GM18907 (cell line): ENCODE measurements at regions not wholly inside any gene's neighbourhood (a gene's known extent, or its start where the extent isn't known, plus 50 kb on each side); places are given as distances from the start of the nearest gene placed in this dataset.
A peak's percentile ranks its signal among the peaks of the same experiment; 100 is the strongest.

Experiments
- ATAC-seq: cut with Tn5 transposase; IDR thresholded peaks from one replicate; pipeline ENCODE4 v1.9.1; 2021; ENCODE audit warnings: mild to moderate bottlenecking, moderate library complexity; ENCODE audit not compliant: unreplicated experiment

- no peak for ATAC-seq
Observed at GRCh38 chr3:148204131-148204530, 493.6 kb upstream of the AGTR1 start.

- no peak for ATAC-seq
Observed at GRCh38 chr3:148205977-148206376, 491.7 kb upstream of the AGTR1 start.

- ATAC-seq, result no peak
Observed at GRCh38 chr3:148206446-148206845, 491.3 kb upstream of the AGTR1 start.

- ATAC-seq, result no peak
Observed at GRCh38 chr3:148208975-148209374, 488.7 kb upstream of the AGTR1 start.

GRCh38 chr3:148211725-148212124 is 486.0 kb upstream of the AGTR1 start:
- ATAC-seq, result peak; percentile 83

GRCh38 chr3:148214705-148215104 is 483.0 kb upstream of the AGTR1 start:
- ATAC-seq, result no peak

- ATAC-seq, result no peak
Observed at GRCh38 chr3:148217317-148217716, 480.4 kb upstream of the AGTR1 start.

- no peak for ATAC-seq
Observed at GRCh38 chr3:148218222-148218621, 479.5 kb upstream of the AGTR1 start.

- no peak for ATAC-seq
Observed at GRCh38 chr3:148219999-148220398, 477.7 kb upstream of the AGTR1 start.

GRCh38 chr3:148221303-148221702 is 476.4 kb upstream of the AGTR1 start:
- peak; percentile 48 for ATAC-seq

- no peak for ATAC-seq
Observed at GRCh38 chr3:148223266-148223665, 474.4 kb upstream of the AGTR1 start.

GRCh38 chr3:148226246-148226645 is 471.5 kb upstream of the AGTR1 start:
- ATAC-seq, result no peak

- ATAC-seq, result no peak
Observed at GRCh38 chr3:148227534-148227933, 470.2 kb upstream of the AGTR1 start.

GRCh38 chr3:148229107-148229506 is 468.6 kb upstream of the AGTR1 start:
- ATAC-seq, result peak; percentile 75

- ATAC-seq, result no peak
Observed at GRCh38 chr3:148230473-148230872, 467.2 kb upstream of the AGTR1 start.

GRCh38 chr3:148232389-148232788 is 465.3 kb upstream of the AGTR1 start:
- ATAC-seq, result no peak

GRCh38 chr3:148233403-148233802 is 464.3 kb upstream of the AGTR1 start:
- peak; percentile 51 for ATAC-seq

GRCh38 chr3:148234536-148234935 is 463.2 kb upstream of the AGTR1 start:
- no peak for ATAC-seq

- no peak for ATAC-seq
Observed at GRCh38 chr3:148235566-148235965, 462.1 kb upstream of the AGTR1 start.

GRCh38 chr3:148238421-148238821 is 459.3 kb upstream of the AGTR1 start:
- no peak for ATAC-seq

GRCh38 chr3:148240351-148240750 is 457.4 kb upstream of the AGTR1 start:
- ATAC-seq, result no peak

GRCh38 chr3:148243609-148244008 is 454.1 kb upstream of the AGTR1 start:
- ATAC-seq, result no peak

GRCh38 chr3:148246291-148246923 is 451.3 kb upstream of the AGTR1 start:
- no peak for ATAC-seq
